GM12878 (cell line): ENCODE measurements at regions not wholly inside any gene's neighbourhood (a gene's known extent, or its start where the extent isn't known, plus 50 kb on each side); places are given as distances from the start of the nearest gene placed in this dataset.

Source experiments
- ATAC-seq: fragments of 200-7000 bp; cut with Tn5 transposase; 3 replicates; pipeline ENCODE4 v1.9.1; 2020; ENCODE audit warnings: mild to moderate bottlenecking, moderate library complexity
- BruUV-seq: library from RNA; stranded (reverse); fragments of 400-500 nt; replicated peaks from 2 replicates; lab custom pipeline; 2021; lab: Mats Ljungman, UMichigan
- CTCF ChIA-PET: fragments of 300-600 bp; sonication (Branson Sonifier 250); formaldehyde crosslinking; extraction: SDS; loops from one replicate; lab custom pipeline; 2021; ENCODE audit warnings: inconsistent platforms; lab: Yijun Ruan, JAX
- POLR2A ChIA-PET: fragments of 350-600 bp; formaldehyde crosslinking; extraction: SDS; loops from one replicate; lab custom pipeline; 2021; ENCODE audit warnings: inconsistent platforms; lab: Charles Lee
- RAD21 ChIA-PET: fragments of 300-600 bp; sonication (Branson Sonifier 250); formaldehyde crosslinking; loops from one replicate; lab custom pipeline; 2023; ENCODE audit warnings: antibody characterized with exemption; ENCODE audit not compliant: unreplicated experiment; lab: Charles Lee
- SMC1A ChIA-PET: fragments of 300-600 bp; sonication (Branson Sonifier 250); formaldehyde crosslinking; loops from one replicate; lab custom pipeline; 2023; ENCODE audit not compliant: unreplicated experiment, uncharacterized antibody; lab: Charles Lee
- DNase-seq: peaks from one replicate; pipeline ENCODE4 v3.0.0-alpha.2; 2011; ENCODE audit warnings: low read depth, low spot score
- FAIRE-seq: peaks from 3 replicates; lab custom pipeline; 2011; peaks lifted over from hg19 to GRCh38; lab: Jason Lieb, UNC
- H2AFZ ChIP-seq: 2 replicates; pipeline ENCODE4 v1.6.0; 2011; ENCODE audit warnings: low read depth, low read length, control low read depth; ENCODE audit not compliant: control insufficient read depth
- H3K27ac ChIP-seq: 2 replicates; pipeline ENCODE4 v1.5.1; 2011; ENCODE audit warnings: control low read depth; ENCODE audit not compliant: control insufficient read depth, insufficient read depth
- H3K27me3 ChIP-seq, 2 experiments: replicated peaks in 1 of 2; 2 replicates each; pipeline versions ENCODE4 v1.6.0 to v1.6.1; 2011; ENCODE audit warnings: low read length in 1 of 2; ENCODE audit not compliant: control insufficient read depth in 2 of 2, insufficient read depth in 2 of 2
- H3K36me3 ChIP-seq, 2 experiments: 2 replicates each; pipeline ENCODE4 v1.5.1; 2011; ENCODE audit warnings: low read length in 1 of 2; ENCODE audit not compliant: control insufficient read depth in 2 of 2, insufficient read depth in 2 of 2
- H3K4me1 ChIP-seq: 2 replicates; pipeline ENCODE4 v1.6.1; 2011; ENCODE audit warnings: mild to moderate bottlenecking, low read length, moderate library complexity, mixed read lengths; ENCODE audit not compliant: control insufficient read depth, insufficient read depth
- H3K4me2 ChIP-seq: 2 replicates; pipeline ENCODE4 v1.6.0; 2011; ENCODE audit warnings: control low read depth; ENCODE audit not compliant: control insufficient read depth, insufficient read depth
- H3K4me3 ChIP-seq: fragments of 200-600 bp; sonication (generic); 2 replicates; pipeline ENCODE4 v1.5.1; 2016
- H3K79me2 ChIP-seq: 2 replicates; pipeline ENCODE4 v1.6.0; 2011; ENCODE audit warnings: low read length; ENCODE audit not compliant: control insufficient read depth, insufficient read depth
- H3K9ac ChIP-seq: 2 replicates; pipeline ENCODE4 v1.8.0; 2011; ENCODE audit warnings: low read length, control low read depth, mixed read lengths; ENCODE audit not compliant: control insufficient read depth, insufficient read depth
- H3K9me3 ChIP-seq: replicated peaks from 3 replicates; pipeline ENCODE4 v1.5.1; 2011; ENCODE audit warnings: mild to moderate bottlenecking, low read length; ENCODE audit not compliant: control insufficient read depth, insufficient read depth
- H4K20me1 ChIP-seq: 2 replicates; pipeline ENCODE4 v1.6.0; 2011; ENCODE audit not compliant: control insufficient read depth, insufficient read depth
- CHD2 ChIP-seq: IDR thresholded peaks from 2 replicates; pipeline ENCODE4 v1.6.1; 2011; ENCODE audit warnings: low read depth, low read length, improper control_type of control experiment, borderline replicate concordance
- E4F1 ChIP-seq: fragments of 450-650 bp; IDR thresholded peaks from 2 replicates; pipeline ENCODE4 v1.6.1; 2018; ENCODE audit warnings: borderline replicate concordance, mild to moderate bottlenecking; ENCODE audit not compliant: partially characterized antibody
- HSF1 ChIP-seq: fragments of 150-350 bp; IDR thresholded peaks from 2 replicates; pipeline ENCODE4 v1.6.1; 2014; ENCODE audit warnings: mild to moderate bottlenecking, low read depth, low read length
- MTA3 ChIP-seq: IDR thresholded peaks from 2 replicates; pipeline ENCODE4 v1.6.1; 2012; ENCODE audit warnings: low read length, inconsistent platforms, borderline replicate concordance
- PAX5 ChIP-seq: IDR thresholded peaks from 2 replicates; pipeline ENCODE4 v1.6.1; 2011; ENCODE audit warnings: low read depth, low read length, borderline replicate concordance
- PML ChIP-seq: IDR thresholded peaks from 2 replicates; pipeline ENCODE4 v1.6.1; 2012; ENCODE audit warnings: low read length, inconsistent platforms
- RBBP5 ChIP-seq: fragments of 200-600 bp; sonication (generic); conservative IDR thresholded peaks from 2 replicates; pipeline ENCODE4 v1.6.1; 2016
- SIX5 ChIP-seq: IDR thresholded peaks from 2 replicates; pipeline ENCODE4 v1.6.1; 2011; ENCODE audit warnings: mild to moderate bottlenecking, low read depth, low read length, moderate library complexity; ENCODE audit not compliant: severe bottlenecking
- STAT1 ChIP-seq: fragments of 450-650 bp; conservative IDR thresholded peaks from 2 replicates; pipeline ENCODE4 v1.6.1; 2014; ENCODE audit warnings: antibody characterized with exemption, mild to moderate bottlenecking
- TBL1XR1 ChIP-seq: IDR thresholded peaks from 2 replicates; pipeline ENCODE4 v1.6.1; 2012; ENCODE audit warnings: low read depth, low read length, improper control_type of control experiment
- YY1 ChIP-seq: IDR thresholded peaks from 2 replicates; pipeline ENCODE4 v1.6.1; 2011; ENCODE audit warnings: low read depth, mild to moderate bottlenecking, low read length
- ZNF384 ChIP-seq: IDR thresholded peaks from 2 replicates; pipeline ENCODE4 v1.6.1; 2012; ENCODE audit warnings: low read depth, mild to moderate bottlenecking, low read length, improper control_type of control experiment, borderline replicate concordance
- ZSCAN29 ChIP-seq: fragments of 450-650 bp; IDR thresholded peaks from 2 replicates; pipeline ENCODE4 v1.6.1; 2017; ENCODE audit warnings: mild to moderate bottlenecking, moderate library complexity
- ZZZ3 ChIP-seq: IDR thresholded peaks from 2 replicates; pipeline ENCODE4 v1.6.1; 2011; ENCODE audit warnings: low read depth; ENCODE audit not compliant: control insufficient read depth, insufficient read length
- WGBS: methylation state at CpG from one replicate; pipeline ENCODE4 v1.1.6; 2016; ENCODE audit warnings: low lambda C conversion rate; ENCODE audit not compliant: insufficient replicate concordance, insufficient coverage; ENCODE audit errors: missing lambda C conversion rate; 5-methylcytosine and 5-hydroxymethylcytosine counted together
- in situ Hi-C: fragments of 300-500 bp; cut with MboI; formaldehyde crosslinking; loops from 9 replicates; pipeline ENCODE4 v1.14.3; 2018; ENCODE audit warnings: mixed read lengths
- intact Hi-C: fragments of 100-400 bp; cut with micrococcal nuclease; formaldehyde crosslinking; loops from one replicate; pipeline ENCODE4 v1.14.2; 2022; ENCODE audit not compliant: unreplicated experiment

- TF ChIP-seq TBL1XR1 (no peak), PAX5 (no peak), SIX5 (no peak), HSF1 (no peak)
These were observed 285.0 kb upstream of the SPTLC3 start (continued) for GRCh38 chr20:12723811-12724210.

GRCh38 chr20:12728782-12729181 lies 280.0 kb upstream of the SPTLC3 start:
- H3K9me3 ChIP-seq, result no peaks in the 10 kb centered on the region
- ChIA-PET SMC1A (interaction anchor here (0.6 to 1.3 kb wide), 2 partner anchors 42 to 777 kb away, joined by 3 read pairs; no protein-coding TSS in a partner anchor), CTCF (interaction anchor here (0.7 to 1.0 kb wide), 3 partner anchors 9 to 76 kb away, joined by 3 to 4 read pairs (median 4); no protein-coding TSS in a partner anchor), RAD21 (no interaction called here)
- FAIRE-seq (no peak), DNase-seq (no peak), ATAC-seq (no peak)
- no peaks in the 10 kb centered on the region for H3K4me1 ChIP-seq
- no peak overlapping the region for H3K9ac ChIP-seq
- TF ChIP-seq E4F1, result no peak
- TF ChIP-seq RBBP5, result no peak
- TF ChIP-seq CHD2, result no peak
- TF ChIP-seq MTA3, result no peak
- no peak for TF ChIP-seq YY1
- no peak for TF ChIP-seq ZZZ3
- no peak for TF ChIP-seq PML
- no peak for TF ChIP-seq ZSCAN29
- TF ChIP-seq ZNF384, result no peak
- no peak for TF ChIP-seq STAT1
- TF ChIP-seq, all 136 proteins: peak for 0
- POLR2A ChIA-PET, result no interaction called here
- Histone ChIP-seq H3K27me3 (no peaks in the 10 kb centered on the region), H3K4me3 (no peak overlapping the region), H3K36me3 (no peaks in the 10 kb centered on the region), H3K27ac (no peak overlapping the region), H4K20me1 (no peaks in the 10 kb centered on the region), H2AFZ (no peak overlapping the region), H3K4me2 (no peak overlapping the region), H3K79me2 (no peaks in the 10 kb centered on the region)
- no TSS peak for BruUV-seq
- intact Hi-C loops (no loop called here), in situ Hi-C loops (no loop called here)
- 31% methylated on average over 3 of the region's 3 CpGs for WGBS
